GM18870 (cell line): ENCODE measurements at regions not wholly inside any gene's neighbourhood (a gene's known extent, or its start where the extent isn't known, plus 50 kb on each side); places are given as distances from the start of the nearest gene placed in this dataset.
"Not testable (repeated sequence)": the region's sequence is repeated elsewhere in the genome, so short reads cannot be mapped to it uniquely, and the experiment has no call there.

Source experiments
- ATAC-seq: cut with Tn5 transposase; IDR thresholded peaks from one replicate; pipeline ENCODE4 v1.9.1; 2021; ENCODE audit warnings: moderate library complexity; ENCODE audit not compliant: unreplicated experiment

- ATAC-seq: no peak
These were observed 269.4 kb downstream of the MYCN start for GRCh38 chr2:16209799-16210198.

DNA sequence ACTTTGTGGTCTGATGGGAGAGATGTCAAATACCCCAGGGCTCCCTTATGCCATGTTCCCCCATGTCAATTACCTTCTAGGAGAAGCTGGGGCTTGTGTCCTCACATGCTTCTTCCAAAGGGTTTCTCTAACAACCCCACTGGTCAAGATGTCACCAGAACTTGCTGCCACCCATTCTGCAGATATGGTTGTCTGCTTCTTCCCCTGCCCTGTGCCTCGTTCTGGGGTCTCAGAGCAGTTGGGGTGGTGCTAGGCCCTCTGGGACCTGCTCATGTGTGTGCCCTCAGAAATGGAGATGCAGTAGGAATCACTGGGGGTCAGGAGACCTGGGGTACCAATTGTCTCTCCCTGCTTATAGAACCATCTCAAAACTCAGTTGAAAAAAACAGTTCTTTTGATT, 268.6 kb downstream of the MYCN start:
- no peak for ATAC-seq

DNA sequence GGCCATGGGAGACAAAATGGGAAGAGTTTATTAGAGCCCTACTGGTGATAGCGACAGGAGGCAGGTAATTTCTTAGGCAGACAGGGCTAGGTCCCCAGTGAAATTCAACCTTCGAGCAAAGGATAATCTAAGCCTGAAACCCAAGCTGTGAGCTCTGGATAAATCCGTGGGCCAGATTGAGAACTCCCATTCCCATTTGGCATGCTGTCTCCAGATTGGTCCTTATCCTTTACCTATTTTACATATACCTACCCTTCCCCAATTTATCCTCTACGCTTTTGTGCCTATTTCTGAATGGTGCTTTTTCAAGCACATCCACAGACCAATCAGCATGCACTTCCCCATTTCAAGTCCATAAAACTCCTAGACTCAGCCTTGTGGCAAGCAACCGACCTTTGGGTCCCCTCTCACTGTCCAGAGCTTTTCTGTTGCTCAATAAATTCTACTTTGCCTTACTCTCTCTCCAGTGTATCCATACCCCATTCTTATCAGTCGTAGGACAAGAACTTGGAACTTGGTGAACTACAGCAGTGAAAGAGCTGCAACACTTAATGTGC, 268.0 kb downstream of the MYCN start:
- ATAC-seq: no peak

DNA sequence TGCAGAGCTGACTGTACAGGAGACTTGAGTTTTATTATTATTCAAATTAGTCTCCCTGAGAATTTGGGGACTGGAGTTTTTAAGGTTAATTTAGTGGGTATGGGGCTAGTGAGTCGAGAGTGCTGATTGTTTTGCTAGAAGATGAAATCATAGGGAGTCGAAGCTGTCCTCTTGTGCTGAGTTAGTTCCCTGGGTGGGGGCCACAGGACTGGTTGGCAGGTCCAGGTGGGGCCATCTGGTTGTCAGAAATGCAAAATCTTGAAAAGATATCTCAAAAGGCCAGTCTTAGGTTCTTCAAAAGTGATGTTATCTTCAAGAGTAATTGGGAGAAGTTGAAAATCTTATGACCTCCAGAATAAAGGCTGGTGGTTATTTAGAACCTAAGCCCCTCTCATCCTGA, 267.3 kb downstream of the MYCN start:
- no peak for ATAC-seq

DNA sequence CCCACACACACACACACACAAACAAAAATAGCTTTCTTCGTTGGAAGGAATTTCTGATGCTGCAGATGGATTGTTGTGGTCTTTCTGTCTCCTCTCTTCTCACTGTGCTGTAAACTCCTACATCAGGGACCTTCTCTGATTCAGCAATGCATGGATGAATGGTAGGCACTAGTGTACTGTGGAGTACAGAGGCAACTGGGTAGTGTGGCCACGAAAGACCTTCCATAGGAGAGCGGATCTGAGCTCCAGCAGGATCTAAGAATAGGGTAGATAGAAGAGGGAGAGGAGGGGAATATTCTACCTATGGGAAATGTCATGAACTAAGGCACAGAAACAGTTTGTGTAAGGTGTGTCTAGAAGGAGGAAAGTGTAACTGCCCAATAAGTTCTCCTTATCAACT, 266.8 kb downstream of the MYCN start:
- ATAC-seq: no peak

GRCh38 chr2:16206191-16206944, 266.0 kb downstream of the MYCN start:
- no peak for ATAC-seq

DNA sequence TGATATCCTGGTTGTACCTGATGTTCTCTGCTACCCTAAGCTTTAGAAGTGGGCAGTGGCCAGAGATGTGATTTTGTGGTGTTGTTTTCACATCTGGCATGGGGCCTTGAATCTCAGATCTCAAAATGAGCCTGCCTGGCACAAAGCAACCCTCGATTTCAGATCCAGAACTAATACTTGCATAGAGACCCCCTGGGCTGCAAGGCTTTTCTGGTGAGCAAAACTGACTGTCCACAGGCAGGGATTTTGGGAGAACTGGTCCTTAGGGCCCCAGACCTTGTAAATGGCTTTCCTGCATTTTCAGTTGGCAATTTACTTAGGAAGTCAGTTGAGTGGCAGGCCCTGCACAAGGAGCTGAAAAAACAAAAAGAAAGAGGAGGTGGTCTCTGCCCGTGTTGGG, 265.3 kb downstream of the MYCN start:
- ATAC-seq: no peak

GRCh38 chr2:16204886-16205620, 264.7 kb downstream of the MYCN start:
- no peak for ATAC-seq

DNA sequence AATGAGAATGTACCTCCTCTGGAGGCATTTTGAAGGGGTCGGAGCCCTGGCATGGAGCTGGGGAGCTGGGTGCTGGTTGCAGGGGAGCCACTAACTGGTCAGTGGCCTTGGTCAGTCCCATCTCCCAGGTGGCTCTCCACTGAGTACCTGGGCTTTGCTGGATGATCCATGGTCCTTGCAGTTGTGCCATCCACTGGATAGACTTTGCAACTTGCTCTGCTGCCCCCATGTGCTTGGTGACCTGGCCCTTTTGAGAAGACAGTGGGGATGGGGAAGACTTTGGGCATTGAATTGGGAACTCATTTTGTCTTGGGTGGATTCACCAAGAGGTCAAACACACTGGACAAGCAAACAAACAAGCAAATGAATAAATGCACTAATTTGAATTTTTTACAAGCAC, 263.9 kb downstream of the MYCN start:
- ATAC-seq: no peak

- no peak for ATAC-seq
These were observed 263.3 kb downstream of the MYCN start for GRCh38 chr2:16203691-16204090.

DNA sequence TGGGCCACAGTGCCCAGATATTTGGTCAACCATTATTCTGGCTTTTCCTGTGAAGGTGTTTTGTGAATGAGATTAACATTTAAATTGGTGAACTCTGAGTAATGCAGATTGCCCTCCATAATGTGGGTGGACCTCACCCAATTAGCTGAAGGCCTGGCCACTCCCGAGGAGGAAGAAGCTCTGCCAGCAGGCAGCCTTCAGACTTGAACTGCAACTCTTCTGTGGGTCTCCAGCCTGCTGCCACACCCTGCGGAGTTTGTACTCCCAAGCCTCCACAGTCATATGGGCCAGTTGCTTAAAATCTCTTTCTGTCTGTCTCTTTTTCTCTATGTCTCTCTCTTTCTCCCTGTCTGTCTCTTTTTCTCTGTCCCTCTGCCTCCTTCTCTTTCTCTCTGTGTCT, 262.7 kb downstream of the MYCN start:
- no peak for ATAC-seq

- no peak for ATAC-seq
These were observed 262.1 kb downstream of the MYCN start for GRCh38 chr2:16202266-16203020.

- no peak for ATAC-seq
These were observed 261.5 kb downstream of the MYCN start for GRCh38 chr2:16201848-16202247.

DNA sequence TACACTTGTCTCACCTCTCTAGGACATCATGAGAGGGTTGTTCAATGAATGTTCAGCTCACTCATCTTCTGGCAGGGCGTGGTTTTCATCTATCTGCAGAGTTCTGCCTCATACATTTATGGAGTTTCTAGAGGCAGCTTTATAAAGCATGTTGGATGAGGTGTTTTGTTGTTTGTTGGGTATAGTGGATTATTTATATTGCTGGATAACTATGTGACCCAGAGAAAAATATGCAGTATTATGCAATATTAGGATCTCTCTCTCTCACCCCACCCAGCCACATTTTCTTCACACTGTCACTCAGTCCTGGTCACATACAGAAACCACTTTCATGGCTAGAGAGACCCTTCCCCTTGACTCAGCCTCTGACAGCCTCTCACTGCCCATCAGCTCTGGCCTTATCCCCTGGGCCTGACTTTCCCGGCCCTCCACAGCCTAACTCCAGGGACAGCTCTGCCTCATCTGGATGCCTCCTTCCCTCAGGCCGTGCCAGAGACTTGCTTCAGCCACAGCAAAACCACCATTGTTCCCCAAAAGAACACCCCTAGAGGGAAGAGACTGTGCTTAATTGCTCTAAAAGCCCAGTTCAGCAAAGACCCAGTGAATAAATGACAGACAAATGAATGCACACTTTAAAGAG, 260.3 kb downstream of the MYCN start:
- ATAC-seq: no peak

DNA sequence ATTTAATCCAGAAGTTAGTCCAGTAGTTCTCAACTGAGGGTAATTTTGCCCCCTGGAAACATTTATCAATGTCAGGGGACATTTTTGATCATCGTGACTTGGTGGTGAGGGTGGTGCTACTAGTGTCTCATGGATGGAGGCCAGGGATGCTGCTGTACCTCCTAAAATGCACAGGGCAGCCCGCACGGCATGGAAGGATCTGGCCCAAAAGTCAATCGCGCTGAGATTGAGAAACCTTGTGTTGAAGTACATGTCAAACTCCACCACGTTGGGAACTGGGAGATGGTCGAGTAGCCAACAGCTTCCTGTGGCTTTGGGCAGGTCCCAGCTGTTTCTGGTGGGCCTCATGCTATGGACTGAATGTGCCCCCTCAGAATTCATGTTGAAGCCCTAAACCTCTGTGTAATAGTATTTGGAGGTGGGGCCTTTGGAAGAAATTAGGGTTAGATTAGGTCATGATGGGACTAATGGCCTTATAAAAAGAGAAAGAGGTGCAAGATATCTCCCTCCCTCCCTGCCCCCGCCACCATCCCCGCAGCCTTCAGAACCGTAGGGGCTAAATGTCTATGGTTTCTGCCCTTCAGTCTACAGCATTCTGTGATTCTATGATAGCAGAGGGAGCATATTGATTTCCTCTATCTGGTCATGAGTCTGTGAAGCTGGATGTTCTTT, 259.7 kb downstream of the MYCN start:
- ATAC-seq: no peak

DNA sequence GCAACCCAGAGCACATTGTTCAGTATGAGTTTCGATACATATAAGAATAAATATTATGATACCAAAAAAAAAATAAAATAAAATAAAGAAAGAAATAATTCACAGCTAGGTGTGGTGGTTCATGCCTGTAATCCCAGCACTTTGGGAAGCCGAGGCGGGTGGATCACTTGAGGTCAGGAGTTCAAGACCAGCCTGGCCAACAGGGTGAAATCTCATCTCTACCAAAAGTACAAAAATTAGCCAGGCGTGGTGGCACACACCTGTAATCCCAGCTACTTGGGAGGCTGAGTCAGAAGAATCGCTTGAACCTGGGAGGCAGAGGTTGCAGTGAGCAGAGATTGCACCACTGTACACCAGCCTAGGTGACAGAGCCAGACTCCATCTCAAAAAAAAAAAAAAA, 258.9 kb downstream of the MYCN start:
- ATAC-seq: not testable (repeated sequence)

- ATAC-seq: no peak
These were observed 258.0 kb downstream of the MYCN start for GRCh38 chr2:16198166-16198912.

DNA sequence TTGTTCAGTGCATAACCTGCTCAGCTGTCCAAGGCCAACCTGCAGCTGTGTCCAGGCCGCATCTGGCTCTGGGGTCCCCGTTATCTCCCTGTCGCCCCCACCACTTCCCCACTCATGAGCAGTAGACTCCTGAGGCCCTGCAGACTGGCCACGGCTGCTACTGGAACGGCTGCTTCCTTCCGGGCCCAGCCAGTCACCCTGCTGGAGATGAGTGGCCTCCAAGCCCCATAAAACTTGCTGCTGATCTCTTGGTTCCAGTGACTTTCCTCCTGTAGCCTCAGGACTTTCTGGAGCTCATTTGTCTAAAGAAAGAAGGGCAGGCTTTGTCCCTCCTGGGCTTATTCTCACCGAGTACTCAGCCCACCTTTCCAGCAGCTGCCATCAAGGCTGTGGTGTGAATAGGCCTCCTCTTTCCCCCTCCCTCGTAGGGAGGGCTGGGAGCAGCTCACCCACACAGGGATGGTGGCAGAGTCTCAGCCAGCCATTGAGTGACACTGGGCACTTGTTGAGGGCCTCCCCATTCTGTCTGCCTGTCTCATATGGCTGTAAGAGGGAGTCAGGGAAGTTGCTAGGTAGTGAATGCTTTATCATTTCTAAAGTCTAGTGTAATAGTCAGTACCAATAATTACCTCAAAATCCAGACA, 257.3 kb downstream of the MYCN start:
- no peak for ATAC-seq
